AG20443 (cell line): ENCODE measurements at regions not wholly inside any gene's neighbourhood (a gene's known extent, or its start where the extent isn't known, plus 50 kb on each side); places are given as distances from the start of the nearest gene placed in this dataset.
A peak's percentile ranks its signal among the peaks of the same experiment; 100 is the strongest.
"Not testable (repeated sequence)": the region's sequence is repeated elsewhere in the genome, so short reads cannot be mapped to it uniquely, and the experiment has no call there.

ENCODE experiments used
- DNase-seq: peaks from one replicate; pipeline ENCODE4 v3.0.0; 2012; ENCODE audit warnings: low spot score, mixed read lengths

- DNase-seq, result no peak
Measured at GRCh38 chr10:84701370-84701720, 373.0 kb downstream of the CCSER2 start.

DNA sequence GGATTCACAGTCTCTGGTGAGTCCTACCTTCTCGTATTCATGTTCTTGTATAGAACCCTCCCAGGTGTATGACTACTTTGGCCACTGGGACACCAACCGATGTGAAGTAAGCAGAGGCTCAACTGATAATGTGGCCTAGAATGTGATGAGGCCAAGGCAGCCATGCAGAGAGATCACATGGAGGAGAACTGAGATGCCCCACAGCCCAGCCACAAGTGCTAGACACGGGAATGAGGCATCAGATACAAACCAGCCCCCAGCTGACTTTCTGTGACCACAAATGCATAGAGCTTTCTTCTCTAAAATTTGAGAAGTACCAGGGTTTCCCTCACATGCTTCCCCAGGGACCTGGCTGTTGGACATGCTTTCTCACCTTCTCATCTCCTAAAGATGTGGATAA, 375.7 kb downstream of the CCSER2 start:
- DNase-seq, result no peak

DNA sequence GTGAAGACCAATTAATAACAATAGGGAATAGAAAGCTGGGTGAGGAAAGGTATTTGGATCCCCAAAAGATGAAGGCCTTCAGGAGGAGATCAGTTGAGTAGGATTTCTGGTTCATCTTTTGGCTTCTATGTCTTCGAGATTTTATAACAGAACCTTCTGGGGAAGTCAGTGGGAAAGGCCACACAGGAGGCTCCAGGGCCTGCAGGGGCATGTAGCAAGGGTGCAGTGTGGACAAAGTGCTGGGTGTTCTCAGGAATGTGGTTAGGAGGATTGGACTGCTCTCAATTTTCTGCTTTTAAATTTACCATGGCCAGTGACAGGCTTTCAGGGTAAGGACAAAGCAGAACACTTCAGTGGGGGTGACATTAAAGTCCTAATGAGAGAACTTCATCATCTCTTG, 378.0 kb downstream of the CCSER2 start:
- no peak for DNase-seq

DNA sequence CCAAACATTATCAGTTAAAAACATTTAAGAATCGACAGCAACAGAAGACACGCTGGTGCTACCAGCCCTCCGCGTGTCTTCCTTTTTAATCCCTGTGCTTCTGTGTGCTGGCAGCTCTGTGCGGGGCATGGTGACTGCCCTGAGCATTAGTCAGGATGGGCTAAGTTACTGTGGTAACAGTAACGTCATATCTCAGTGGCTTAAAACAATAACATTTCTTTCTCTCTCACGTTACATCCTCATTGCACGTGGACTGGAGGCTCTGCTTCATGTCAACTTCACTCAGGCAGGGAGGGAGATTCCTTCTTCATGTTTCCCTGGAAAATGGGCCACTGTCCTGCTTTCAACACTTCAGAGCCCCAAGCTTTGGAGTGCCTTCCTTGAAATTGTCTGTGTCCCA, 378.5 kb downstream of the CCSER2 start:
- peak; percentile 13 for DNase-seq

DNA sequence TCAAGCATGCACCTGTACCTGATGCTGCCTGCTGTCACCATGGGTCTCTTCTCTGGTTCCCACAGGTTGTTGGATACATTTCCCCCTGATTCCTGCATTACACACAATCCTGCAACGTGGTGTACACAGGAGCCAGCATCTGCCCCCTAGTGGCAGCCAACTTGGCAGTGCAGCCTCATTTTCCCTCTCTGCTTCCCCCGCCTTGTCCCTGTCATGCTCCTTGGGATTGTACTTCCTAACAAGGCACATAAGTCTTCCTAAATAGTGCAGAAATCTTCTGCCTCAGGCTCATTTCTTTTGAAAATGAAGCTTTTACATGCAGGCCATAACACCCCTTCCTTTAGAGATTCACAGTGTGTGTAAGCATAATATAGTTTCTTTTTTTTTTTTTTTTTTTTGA, 387.5 kb downstream of the CCSER2 start:
- DNase-seq, result peak; percentile 23

- DNase-seq, result no peak
Measured at GRCh38 chr10:84718877-84719616, 390.7 kb downstream of the CCSER2 start.

DNA sequence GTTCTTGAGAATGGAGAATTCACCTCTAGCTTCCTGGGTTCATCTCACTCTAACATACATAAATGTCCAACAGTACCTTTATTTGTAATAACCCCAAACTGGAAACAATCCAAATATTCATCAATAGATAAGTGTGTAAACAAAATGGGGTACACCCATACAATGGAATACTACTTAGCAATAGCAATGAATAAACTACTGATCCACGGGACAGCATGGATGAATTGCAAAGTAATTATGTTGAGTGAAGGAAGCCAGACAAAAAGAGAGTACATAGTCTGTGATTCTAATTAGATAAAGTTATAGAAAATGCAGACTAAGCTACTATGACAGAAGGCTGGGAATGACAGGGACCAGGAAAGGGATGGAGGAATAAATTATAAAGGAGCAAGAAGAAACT, 391.3 kb downstream of the CCSER2 start:
- DNase-seq, result no peak

DNA sequence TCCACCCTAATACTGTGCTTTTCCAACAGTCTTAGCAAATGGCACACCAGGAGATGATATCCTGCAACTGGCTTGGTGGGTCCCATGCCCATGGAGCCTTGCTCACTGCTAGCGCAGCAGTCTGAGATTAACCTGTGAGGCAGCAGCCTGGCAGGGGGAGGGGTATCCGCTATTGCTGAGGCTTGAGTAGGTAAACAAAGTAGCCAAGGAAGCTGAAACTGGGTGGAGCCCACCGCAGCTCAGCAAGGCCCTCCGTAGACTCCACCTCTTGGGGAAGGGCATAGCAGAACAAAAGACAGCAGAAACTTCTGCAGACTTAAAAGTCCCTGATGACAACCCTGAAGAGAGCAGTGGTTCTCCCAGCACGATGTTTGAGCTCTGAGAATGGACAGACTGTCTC, 399.0 kb downstream of the CCSER2 start:
- no peak for DNase-seq

DNA sequence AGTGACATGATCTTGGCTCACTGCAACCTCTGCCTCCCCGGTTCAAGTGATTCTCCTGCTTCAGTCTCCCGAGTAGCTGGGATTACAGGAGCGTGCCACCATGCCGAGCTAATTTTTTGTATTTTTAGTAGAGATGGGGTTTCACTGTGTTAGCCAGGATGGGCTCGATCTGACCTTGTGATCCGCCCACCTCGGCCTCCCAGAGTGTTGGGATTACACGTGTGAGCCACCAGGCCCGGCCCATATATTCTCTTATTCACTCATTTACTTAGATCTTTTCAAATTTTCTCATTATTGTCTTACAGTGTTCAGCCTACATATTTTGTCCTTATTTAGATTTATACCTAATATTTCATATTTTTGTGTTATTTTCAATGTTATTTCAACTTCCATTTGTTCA, 410.7 kb downstream of the CCSER2 start:
- DNase-seq, result not testable (repeated sequence)

DNA sequence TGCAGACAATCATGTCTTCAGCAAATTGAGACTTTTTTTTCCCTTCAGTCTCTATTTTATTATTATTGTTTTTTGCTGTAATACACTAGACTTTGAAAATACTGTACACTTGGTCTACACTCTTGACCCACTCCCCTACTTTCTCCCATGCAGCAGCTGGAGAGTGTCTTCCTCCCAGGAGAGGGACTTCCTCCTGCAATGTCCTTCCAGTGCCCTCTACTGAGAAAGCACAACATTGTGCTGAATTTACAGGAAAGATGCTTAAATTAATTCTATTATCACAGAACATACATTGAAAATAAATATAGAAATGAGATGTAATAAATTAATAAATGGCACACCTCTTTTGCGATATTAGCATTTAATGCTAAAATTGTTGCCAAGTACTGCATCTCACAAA, 411.3 kb downstream of the CCSER2 start:
- DNase-seq, result no peak

DNA sequence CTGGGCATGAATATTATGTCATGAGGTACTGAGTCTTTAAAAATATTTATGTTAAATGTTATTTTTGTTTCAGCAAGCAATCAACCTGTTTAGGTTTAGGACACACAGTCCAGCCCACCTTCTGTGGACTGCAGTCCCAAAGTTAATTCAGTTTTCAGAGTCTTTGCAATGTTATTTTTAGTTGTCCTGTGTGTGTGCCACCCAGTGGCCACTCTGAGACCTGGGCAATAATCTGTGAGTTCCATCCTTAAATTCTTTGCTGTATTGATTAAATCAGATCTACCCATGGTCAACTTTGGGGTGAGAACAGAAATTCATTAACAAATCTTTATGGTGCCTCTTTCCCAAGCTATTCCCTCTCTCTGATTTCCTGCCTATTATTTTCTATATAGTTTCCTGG, 415.1 kb downstream of the CCSER2 start:
- no peak for DNase-seq

DNA sequence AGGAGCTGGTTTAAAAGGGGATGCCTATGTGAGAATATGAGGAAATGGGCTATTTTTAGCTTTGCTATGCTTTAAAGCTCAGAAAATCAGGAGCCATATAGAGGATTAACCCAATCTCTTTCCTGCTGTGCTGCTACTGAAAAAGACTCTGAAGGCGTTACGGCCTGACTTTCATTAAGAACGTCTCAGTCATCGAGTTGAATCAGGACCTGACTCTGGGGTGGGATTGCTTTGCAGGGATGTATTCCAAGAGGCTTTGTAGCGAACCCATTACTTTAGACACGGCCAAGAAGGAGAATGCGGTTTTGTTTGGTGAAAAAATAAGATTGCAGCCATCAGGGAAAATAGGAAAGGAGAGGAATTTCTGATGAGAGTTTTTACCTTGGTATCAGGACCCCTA, 426.9 kb downstream of the CCSER2 start:
- no peak for DNase-seq

DNA sequence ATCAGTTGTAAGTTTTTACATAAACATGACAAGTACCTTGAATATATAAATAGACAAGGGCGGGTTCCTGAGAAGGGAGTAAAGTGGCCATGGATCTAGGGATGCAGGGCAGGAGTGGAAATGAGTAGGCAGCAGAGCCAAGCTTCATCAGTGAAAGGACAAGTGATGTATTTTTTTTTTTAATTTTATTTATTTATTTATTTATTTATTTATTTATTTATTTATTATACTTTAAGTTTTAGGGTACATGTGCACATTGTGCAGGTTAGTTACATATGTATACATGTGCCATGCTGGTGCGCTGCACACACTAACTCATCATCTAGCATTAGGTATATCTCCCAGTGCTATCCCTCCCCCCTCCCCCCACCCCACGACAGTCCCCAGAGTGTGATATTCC, 428.3 kb downstream of the CCSER2 start:
- not testable (repeated sequence) for DNase-seq

DNA sequence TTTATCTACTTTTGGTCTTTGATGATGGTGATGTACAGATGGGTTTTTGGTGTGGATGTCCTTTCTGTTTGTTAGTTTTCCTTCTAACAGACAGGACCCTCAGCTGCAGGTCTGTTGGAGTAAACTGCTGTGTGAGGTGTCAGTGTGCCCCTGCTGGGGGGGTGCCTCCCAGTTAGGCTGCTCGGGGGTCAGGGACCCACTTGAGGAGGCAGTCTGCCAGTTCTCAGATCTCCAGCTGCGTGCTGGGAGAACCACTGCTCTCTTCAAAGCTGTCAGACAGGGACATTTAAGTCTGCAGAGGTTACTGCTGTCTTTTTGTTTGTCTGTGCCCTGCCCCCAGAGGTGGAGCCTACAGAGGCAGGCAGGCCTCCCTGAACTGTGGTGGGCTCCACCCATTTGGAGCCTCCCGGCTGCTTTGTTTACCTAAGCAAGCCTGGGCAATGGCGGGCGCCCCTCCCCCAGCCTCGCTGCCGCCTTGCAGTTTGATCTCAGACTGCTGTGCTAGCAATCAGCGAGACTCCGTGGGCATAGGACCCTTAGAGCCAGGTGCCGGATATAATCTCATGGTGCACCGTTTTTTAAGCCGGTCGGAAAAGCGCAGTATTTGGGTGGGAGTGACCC, 433.7 kb downstream of the CCSER2 start:
- not testable (repeated sequence) for DNase-seq

DNA sequence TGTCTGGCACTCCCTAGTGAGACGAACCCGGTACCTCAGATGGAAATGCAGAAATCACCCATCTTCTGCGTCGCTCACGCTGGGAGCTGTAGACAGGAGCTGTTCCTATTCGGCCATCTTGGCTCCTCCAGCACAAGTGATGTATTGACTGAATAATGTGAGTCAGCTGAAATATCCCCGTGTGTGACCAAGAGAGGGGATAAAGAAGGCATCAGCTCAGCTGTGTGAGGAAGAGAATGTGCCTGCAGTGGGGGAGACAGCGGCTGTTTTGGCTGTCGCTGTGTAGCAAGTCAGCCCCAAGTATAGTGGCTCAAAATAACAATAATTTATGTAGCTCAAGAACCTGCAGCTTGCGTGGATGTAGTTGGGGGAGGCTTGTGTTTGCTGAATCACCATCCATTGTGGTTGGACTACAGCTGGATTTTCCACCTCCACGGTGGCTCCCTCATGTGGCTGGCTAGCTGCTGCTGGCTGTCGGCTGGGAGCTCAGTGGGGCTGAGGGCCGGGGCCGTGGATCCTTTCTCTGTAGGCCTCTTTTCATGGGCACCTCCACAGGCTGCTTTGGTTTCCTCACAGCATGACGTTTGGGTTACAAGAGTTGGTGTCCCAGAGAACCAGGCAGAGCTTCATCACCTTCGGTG, 434.5 kb downstream of the CCSER2 start:
- no peak for DNase-seq

DNA sequence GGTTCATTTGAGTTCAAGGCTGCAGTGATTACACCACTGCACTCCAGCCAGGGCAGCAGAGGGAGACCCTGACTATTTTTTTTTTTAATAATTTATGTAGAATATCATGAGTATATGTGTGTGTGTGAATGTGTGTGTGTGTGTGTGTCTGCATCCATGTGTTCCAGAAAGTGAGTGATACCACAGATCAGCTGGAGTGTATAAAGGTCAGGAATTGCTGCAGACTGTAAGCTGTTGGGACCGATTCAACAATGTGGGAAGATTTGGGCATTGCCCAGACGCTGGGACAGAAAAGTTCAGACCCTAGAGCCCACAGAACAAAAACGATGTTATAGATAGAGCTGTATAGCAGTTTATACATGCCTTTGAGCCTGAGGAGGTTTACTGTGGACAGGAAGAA, 435.6 kb downstream of the CCSER2 start:
- no peak for DNase-seq

GRCh38 chr10:84765086-84765485, 436.7 kb downstream of the CCSER2 start:
- no peak for DNase-seq

DNA sequence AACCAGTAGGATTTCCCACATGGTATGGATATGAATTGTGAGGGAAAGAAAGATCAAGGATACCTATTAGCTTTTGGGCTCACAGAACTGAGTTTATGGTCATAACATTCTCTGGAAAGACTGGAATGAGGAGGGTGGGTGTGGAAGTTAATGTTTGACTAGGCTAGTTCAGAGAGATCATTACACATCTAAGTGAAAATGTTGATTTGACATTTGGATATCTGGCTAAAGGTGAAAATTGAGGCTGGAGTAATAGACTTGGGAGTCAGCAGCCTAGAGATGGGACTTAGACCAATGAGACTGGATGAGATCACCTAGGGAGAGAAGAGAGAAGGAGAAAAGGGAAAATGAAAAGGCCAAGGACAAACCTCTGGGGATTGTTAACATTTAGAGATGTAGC, 437.3 kb downstream of the CCSER2 start:
- no peak for DNase-seq

DNA sequence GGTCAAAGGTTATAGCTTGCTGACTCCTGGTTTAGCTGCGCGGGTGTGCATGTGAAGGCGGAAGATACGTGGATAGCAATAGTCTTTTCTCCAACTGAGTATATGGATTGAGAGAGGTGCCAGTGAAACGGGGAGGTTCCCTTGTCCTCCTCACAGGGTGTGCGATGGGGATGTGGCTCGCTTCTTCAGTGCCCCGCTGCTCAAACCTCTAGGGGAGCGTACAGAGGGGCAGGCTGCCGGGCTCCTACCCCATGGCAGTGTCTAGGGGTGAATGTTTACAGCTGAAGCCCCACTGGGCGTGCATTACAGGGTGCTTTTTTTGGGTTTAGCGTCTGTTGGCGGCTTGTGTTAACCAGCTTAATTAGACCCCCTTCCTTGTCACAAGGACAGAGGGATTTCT, 438.5 kb downstream of the CCSER2 start:
- DNase-seq, result no peak

DNA sequence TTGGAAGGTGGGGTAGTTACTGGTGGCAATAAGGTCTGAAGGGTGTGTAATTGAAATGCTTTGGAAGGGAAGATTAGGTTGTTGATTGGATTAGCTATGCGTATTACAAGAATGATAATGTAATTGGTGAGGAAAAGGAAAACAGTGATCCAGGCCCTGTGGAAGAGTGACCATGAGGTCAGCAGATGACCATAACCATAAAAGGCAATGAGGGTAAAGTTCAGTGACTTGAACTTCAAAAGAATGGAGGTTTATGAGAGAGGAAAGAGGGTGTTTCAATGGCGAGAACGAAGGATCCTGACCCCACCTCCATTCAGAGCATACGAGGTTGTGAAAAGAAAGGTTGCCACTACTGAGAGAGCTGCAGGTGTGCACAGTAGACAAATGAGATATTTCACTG, 439.7 kb downstream of the CCSER2 start:
- DNase-seq, result no peak

DNA sequence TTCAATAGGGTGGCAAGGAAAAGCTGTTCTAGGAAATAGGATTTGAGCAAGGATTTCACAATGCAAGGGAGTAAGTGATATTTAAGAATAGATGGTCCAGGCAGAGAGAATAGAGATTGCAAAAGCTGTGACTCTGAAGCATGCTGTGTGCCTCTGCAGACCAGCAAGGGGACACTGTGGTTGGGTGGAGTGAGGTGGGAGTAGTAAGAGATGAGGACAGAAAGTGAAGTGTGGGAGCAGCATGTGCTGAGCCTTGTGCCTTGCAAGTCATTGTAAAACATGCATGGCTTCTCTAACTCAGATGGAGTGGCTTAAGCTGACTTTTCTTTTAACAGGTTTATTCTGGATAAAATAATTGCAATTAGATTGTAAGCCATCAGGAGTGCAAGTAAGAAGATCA, 442.4 kb downstream of the CCSER2 start:
- no peak for DNase-seq

- DNase-seq, result peak; percentile 32
Measured at GRCh38 chr10:84783386-84783785, 455.0 kb downstream of the CCSER2 start.

DNA sequence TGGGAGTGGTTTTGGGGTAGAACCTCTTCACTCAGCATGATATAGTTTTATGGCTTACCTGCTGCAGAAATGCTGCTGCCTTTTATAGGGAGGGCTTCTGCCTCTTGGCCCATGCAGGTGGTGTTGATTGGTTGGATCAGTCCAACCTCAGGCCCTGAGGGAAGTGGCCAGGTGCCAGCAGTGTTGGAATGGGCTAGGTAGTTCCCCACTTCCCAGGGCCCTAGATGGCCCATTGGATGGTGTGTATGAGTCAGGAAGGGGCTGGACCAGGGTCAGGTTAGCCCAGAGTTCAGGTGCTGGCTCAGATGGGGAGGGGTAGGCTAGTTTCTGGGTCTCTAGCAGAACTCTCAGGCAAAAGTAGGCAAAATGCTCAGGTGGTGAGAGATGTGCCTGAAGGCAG, 455.5 kb downstream of the CCSER2 start:
- no peak for DNase-seq

DNA sequence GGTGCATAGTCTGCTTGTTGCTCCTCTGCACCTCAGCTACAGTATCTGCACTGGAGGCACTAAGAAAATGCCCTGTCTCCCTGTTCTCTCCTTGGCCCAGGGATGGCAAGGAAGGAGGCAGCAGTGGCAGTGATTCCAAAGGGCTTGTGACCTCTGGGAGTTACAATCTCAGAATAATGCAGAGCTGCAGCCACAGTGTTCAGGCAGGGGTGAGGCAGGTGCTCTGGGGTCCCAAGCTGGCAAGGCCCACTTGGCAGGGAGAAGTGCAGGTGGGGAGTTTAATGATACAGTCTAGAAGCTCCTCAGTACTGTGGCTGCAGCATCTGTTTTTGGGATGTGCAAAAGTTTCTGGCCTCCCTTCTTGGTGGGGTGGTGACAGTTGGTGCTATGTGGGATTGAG, 456.4 kb downstream of the CCSER2 start:
- no peak for DNase-seq
